Fibroblast of pulmonary artery (primary cell): ENCODE measurements at regions not wholly inside any gene's neighbourhood (a gene's known extent, or its start where the extent isn't known, plus 50 kb on each side); places are given as distances from the start of the nearest gene placed in this dataset.

Experiments used
- DNase-seq: peaks from one replicate; pipeline ENCODE4 v3.0.0-alpha.2; 2010; ENCODE audit warnings: low read depth
- H3K4me3 ChIP-seq: replicated peaks from 2 replicates; pipeline ENCODE4 v1.5.1; 2011; ENCODE audit warnings: low read depth, mild to moderate bottlenecking, control low read depth, low read length, moderate library complexity
- CTCF ChIP-seq: IDR thresholded peaks from 2 replicates; pipeline ENCODE4 v1.5.1; 2011; ENCODE audit warnings: mild to moderate bottlenecking, control low read depth, low read length, inconsistent platforms; ENCODE audit errors: missing control alignments

DNA sequence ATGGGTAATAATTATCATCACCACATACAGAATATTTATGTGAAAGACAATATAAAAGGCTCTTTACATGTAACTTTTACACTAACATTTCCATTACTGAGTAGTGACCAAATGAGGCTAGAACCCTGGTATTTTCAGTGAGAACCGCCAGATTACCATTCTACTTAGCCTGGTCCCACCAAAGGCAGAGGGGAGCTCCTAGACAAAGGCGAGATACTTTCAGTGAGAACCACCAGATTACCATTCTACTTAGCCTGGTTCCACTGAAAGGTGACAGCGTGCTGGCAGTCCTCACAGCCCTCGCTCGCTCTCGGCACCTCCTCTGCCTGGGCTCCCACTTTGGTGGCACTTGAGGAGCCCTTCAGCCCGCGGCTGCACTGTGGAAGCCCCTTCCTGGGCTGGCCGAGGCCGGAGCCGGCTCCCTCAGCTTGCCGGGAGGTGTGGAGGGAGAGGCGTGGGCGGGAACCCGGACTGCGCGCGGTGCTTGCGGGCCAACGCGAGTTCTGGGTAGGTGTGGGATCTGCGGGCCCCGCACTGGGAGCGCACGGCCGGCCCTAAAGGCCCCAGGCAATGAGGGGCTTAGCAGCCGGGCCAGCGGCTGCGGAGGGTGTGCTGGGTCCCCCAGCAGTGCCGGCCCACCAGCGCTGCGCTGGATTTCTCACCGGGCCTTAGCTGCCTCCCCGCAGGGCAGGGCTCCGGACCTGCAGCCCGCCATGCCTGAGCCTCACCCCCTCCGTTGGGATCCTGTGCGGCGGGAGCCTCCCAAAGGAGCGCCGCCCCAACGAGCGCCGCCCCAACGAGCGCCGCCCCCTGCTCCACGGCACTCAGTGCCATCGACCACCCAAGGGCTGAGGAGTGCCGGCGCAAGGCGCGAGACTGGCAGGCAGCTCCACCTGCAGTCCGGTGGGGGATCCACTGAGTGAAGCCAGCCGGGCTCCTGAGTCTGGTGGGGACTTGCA is 1276.1 kb downstream of the PCDH7 start:
- TF ChIP-seq CTCF, result no peak
- DNase-seq, result no peak
- H3K4me3 ChIP-seq, result no peak overlapping the region

GRCh38 chr4:31998807-31999206 is 1278.6 kb downstream of the PCDH7 start:
- no peak for DNase-seq
- H3K4me3 ChIP-seq, result no peak overlapping the region
- no peak for TF ChIP-seq CTCF

DNA sequence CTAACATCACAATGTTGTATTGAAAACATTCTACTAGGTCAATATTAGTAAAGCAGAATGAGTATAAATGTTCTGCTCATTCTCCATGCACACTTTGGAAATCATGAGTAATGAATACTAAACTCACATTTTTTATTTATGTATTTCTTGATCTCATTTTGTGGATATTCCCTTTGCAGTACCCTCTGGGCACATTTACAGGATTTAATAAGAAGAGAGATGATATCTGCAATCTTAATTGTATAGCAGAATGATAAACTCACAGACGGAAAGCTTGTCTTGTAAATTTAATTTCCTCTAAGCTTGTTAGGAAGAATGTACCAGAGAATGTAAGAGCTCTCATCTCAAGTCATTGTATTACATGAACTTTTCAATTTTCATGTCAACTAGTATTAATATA is 1279.7 kb downstream of the PCDH7 start:
- TF ChIP-seq CTCF, result no peak
- no peak overlapping the region for H3K4me3 ChIP-seq
- no peak for DNase-seq

GRCh38 chr4:32000846-32001488 is 1280.8 kb downstream of the PCDH7 start:
- H3K4me3 ChIP-seq, result no peak overlapping the region
- DNase-seq, result no peak
- TF ChIP-seq CTCF, result no peak

GRCh38 chr4:32002037-32002747 is 1282.0 kb downstream of the PCDH7 start:
- no peak overlapping the region for H3K4me3 ChIP-seq
- no peak for TF ChIP-seq CTCF
- no peak for DNase-seq

GRCh38 chr4:32003548-32003947 is 1283.4 kb downstream of the PCDH7 start:
- DNase-seq, result no peak
- H3K4me3 ChIP-seq, result no peak overlapping the region
- no peak for TF ChIP-seq CTCF
